Lower leg skin (tissue), 3 donors: ENCODE measurements at regions not wholly inside any gene's neighbourhood (a gene's known extent, or its start where the extent isn't known, plus 50 kb on each side); places are given as distances from the start of the nearest gene placed in this dataset.

Experiments
- CTCF ChIP-seq, 3 donors: fragments of 450-650 bp; IDR thresholded peaks; one replicate each; pipeline ENCODE4 v1.5.1; 2016; ENCODE audit warnings: antibody characterized with exemption in 3 of 3, mild to moderate bottlenecking in 3 of 3, moderate library complexity in 2 of 3
- POLR2A ChIP-seq, 2 donors: fragments of 450-650 bp; IDR thresholded peaks; one replicate each; pipeline ENCODE4 v1.6.1; 2016 to 2017; ENCODE audit warnings: antibody characterized with exemption in 2 of 2, mild to moderate bottlenecking in 1 of 2, moderate library complexity in 1 of 2

DNA sequence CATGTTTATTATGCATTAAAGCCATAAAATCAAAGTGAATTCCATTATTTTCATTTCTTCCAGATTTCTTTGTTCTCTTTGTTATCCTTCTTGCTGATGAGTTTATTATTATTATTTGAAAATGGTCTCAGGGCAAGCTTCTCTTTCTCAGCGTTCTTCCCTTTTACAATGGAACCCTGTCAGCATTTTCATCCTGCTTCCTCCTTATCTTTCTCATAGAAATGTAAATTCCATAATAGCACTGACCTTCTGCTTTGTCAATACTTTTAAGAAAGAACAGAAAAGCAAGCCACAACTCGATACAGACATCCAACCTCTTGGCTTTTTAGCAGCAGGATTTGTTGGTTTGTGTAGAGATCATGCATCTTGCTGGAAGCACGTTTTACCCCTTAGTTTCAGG lies 114.0 kb upstream of the BASP1 start:
- TF ChIP-seq CTCF (IDR thresholded peaks at IDR 0.05) (no peak), POLR2A (IDR thresholded peaks at IDR 0.05) (no peak)
